ENCODE measurements at regions not wholly inside any gene's neighbourhood (a gene's known extent, or its start where the extent isn't known, plus 50 kb on each side); places are given as distances from the start of the nearest gene placed in this dataset.

DNA sequence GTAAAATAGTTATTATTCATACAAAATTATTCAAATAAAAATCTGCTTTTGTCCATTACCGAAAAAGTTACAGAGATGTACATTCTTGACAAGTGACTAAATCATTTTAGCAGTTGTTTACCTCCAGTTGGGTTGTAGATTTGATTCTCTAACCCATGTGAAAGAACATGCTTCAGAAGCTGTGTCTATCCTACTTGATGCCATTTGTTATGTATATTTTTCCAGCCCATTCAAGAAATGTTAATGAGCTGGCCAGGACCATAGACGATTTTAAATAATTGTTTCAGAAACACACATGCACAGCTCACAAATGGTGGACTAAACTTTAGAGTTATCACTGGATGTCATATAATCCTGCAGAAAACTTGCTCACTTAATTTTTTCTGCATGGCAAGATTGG lies 391.1 kb upstream of the REG3G start:
- DNase-seq = no peak

DNA sequence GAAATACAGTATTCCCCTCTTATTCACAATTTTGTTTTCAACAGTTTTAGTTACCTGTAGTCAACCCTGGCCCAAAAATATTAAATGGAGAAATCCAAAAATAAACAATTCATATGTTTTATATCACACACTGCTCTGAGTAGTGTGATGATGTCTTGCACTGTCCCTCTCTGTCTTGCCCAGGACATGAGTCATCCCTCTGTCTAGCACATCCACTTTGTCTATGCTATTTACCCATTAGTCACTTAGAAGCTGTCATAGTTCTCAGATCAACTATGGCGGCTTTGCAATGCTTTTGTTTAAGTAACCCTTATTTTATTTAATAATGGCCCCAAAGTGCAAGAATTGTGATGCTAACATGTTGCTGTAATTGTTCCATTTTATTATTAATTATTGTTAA lies 380.6 kb upstream of the REG3G start:
- no peak for DNase-seq

- no peak for DNase-seq
Measured at GRCh38 chr2:78646533-78647364, 378.8 kb upstream of the REG3G start.

DNA sequence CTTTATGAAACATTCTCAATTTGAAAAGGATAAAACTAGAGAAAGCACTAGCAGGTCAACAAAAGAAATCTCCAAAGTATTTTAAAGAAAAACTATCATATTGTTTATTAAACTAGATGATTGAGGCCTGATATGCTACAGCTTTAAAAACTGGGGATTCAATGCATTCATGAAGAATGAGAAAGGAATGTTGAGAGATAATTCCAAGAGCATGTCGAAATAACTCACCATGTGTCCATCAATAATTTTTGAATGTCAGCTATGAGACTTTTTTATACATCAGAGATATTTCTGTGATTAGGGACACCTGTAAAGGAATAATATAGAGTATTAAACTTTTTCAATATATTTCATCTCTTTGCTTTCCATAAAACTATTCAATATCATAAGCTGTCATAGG lies 376.9 kb upstream of the REG3G start:
- DNase-seq = no peak

DNA sequence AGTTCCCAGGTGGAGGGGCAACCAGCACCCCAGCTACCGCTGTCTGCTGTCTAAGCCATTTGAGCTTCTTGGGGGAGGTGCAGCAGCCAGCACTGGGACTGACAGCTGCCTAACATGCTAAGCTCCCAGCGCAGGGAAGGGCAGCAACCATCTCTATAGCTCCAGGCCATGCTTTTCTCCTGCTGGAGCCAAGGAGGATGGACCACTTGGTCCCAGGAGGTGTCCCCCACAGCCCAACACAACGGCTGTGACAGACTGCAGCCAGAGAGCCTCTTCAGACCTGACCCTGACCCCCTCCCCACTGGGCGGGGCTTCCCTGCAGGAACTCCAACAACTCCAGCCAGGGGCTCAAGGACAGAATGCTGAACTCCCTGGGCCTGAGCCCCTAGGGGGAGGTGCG lies 370.6 kb upstream of the REG3G start:
- no peak for DNase-seq

GRCh38 chr2:78676921-78677696 lies 348.4 kb upstream of the REG3G start:
- no peak for DNase-seq

- no peak for DNase-seq
Measured at GRCh38 chr2:78677774-78678173, 347.7 kb upstream of the REG3G start.

DNA sequence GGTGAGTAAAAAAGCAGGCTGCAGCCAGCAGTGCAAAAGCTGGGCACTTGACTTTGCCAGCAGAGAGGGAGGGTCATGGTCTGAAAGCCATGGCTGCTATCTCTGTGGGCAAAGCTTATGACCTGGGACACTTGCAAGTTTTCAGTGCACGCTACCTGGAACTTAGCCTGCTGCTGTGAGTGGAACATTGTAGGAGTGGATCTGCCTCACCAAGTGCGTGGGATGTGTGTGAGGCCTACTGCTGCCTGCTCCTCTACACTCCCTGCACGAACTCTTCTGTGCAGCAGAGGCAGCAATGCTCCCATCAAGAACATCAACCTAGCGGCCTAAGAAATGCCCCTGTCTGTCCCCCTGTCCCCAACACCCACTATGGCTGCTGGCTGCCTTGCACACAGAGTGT lies 344.1 kb upstream of the REG3G start:
- no peak for DNase-seq

DNA sequence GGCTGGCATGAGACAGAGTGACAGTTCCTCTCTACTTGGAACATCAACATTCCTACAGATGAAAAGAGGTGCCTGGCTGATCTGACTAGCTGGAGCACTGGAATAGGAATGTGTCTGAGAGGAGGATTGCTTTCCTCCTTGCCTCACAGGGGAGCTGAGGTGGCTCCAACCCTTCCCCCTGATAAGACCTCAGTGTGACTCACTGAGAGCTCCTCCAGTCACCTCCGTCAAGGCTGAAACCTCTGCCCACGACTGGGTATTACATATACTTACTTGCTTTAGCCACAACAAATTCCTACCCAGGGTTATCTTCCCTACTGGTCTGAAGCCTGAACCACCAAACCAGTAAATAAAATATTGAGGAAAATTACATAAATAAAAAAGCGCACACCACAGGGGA lies 342.7 kb upstream of the REG3G start:
- DNase-seq = no peak

GRCh38 chr2:78686625-78687153 lies 338.8 kb upstream of the REG3G start:
- DNase-seq = no peak

GRCh38 chr2:78699696-78700095 lies 325.8 kb upstream of the REG3G start:
- DNase-seq = no peak

- DNase-seq = no peak
Measured at GRCh38 chr2:78701546-78701945, 324.0 kb upstream of the REG3G start.

DNA sequence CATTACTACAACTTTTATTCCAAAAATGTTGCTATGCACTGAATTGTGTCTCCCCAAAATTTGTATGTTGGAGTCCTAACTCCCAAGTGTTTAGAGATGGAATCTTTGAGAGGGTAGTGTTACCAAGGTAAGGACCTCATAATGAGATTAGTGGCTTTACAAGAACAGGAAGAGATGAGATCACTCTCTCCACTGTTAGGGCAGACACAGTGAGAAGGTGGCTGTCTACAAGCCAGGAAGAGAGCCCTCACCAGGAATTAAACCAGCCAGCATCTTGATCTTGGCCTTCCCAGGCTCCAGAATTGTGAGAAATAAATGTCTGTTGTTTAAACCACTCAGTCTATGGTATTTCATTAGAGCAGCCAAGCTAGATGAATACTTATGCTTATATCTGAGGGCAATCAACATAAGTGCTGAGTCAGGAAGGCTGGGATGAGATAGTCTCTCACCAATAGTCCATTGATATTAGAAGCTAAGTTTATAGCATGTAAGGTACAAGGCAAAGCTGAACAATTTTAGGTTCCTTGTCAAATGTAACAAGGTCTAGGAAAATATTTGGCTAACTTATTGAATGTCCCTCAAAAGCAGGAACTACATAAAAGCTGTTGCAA lies 317.6 kb upstream of the REG3G start:
- no peak for DNase-seq

GRCh38 chr2:78710632-78711375 lies 314.7 kb upstream of the REG3G start:
- no peak for DNase-seq

GRCh38 chr2:78715293-78715692 lies 310.2 kb upstream of the REG3G start:
- no peak for DNase-seq

GRCh38 chr2:78718024-78718423 lies 307.5 kb upstream of the REG3G start:
- DNase-seq = no peak

DNA sequence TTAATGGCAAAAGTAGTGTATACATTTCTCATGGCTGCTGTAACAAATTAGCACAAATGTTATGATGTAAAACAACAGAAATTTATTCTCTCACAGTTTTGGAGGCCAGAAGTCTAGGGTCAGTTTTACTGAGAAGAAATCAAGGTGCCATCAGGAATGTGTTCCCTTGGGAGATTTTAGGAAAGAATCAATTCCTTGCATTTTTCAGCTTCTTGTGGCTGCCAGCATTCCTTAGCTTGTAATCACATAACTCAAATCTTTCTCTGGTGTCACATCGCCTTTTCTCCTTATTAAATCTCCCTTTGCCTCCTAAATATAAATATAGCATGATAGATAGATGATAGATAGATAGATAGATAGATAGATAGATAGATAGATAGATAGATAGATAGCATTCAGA lies 307.0 kb upstream of the REG3G start:
- no peak for DNase-seq

- no peak for DNase-seq
Measured at GRCh38 chr2:78721355-78722033, 304.0 kb upstream of the REG3G start.

GRCh38 chr2:78734221-78734620 lies 291.3 kb upstream of the REG3G start:
- DNase-seq = no peak

GRCh38 chr2:78739282-78739681 lies 286.2 kb upstream of the REG3G start:
- no peak for DNase-seq

GRCh38 chr2:78749638-78750037 lies 275.9 kb upstream of the REG3G start:
- no peak for DNase-seq

- no peak for DNase-seq
Measured at GRCh38 chr2:78750219-78750618, 275.3 kb upstream of the REG3G start.
